ENCODE measurements at regions not wholly inside any gene's neighbourhood (a gene's known extent, or its start where the extent isn't known, plus 50 kb on each side); places are given as distances from the start of the nearest gene placed in this dataset.
"Not testable (repeated sequence)": the region's sequence is repeated elsewhere in the genome, so short reads cannot be mapped to it uniquely, and the experiment has no call there.

GRCh38 chr12:28023156-28023887 is 50.8 kb upstream of the PTHLH start:
- peak; percentile 95 for DNase-seq

DNA sequence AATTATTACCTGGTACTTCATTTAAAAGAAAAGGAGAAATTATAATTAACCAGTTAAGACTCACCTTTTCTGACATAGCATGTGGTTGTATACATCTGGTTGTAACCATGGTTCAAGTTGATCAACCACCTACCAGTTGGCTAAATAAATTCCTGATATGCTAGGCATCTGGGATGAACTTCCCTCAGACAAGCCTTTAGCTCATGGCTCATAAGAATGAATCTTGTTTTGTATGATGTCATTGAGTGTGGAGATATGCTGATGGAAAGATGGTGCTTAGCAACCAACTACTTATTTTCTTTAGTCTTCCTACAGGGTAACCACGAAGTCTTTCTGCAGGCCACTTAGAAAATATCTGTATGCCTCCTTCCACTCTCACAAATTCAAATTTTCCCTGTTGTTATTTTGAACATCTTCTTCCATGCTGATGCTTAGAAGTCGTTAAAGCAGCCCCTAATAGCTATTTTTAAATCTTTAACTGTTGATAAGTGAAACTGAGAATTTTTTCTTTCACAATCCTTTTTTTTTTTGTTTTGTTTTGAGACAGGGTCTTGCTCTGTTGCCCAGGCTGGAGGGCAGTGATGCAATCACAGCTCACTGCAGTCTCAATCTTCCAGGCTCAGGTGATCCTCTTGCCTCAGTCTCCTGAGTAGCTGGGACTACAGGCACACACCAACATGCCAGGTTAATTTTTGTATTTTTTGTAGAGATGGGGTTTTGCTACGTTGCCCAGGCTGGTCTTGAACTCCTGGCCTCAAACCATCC is 51.9 kb upstream of the PTHLH start:
- DNase-seq = peak; percentile 93

DNA sequence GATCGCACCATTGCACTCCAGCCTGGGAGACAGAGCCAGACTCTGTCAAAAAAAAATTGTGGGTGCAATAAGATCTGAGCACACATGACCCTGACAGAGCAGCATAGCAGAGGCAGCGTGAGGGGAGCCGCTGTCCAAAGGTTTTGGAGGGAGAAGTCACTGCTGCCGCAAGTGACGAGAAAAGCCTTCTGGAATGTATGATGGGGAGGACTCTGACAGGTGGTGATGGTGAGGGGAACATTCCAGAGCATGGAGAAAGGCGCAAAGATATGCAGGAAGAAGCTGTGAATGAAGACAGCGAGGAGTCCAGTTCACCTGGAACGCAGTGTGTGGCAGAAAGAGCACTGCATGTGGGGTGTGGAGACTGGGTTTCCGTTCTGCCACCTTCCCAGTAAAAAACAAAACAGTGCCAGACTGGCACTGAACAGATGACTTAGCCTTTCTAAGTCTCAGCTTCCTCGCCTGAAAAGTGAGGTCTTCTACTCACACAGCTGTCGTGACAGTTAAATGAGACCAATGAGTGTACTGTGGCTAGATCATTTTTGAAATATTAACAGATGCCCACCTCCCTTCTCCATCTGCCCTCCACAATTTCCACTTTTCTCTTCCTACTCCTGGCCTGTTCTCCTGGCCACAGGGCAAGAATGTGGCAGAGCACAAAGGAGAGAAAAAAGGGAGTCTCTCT is 53.4 kb upstream of the PTHLH start:
- peak; percentile 5 for DNase-seq

- DNase-seq = peak; percentile 54
Measured at GRCh38 chr12:28026701-28027100, 54.2 kb upstream of the PTHLH start.

GRCh38 chr12:28027328-28027727 is 54.8 kb upstream of the PTHLH start:
- no peak for DNase-seq

DNA sequence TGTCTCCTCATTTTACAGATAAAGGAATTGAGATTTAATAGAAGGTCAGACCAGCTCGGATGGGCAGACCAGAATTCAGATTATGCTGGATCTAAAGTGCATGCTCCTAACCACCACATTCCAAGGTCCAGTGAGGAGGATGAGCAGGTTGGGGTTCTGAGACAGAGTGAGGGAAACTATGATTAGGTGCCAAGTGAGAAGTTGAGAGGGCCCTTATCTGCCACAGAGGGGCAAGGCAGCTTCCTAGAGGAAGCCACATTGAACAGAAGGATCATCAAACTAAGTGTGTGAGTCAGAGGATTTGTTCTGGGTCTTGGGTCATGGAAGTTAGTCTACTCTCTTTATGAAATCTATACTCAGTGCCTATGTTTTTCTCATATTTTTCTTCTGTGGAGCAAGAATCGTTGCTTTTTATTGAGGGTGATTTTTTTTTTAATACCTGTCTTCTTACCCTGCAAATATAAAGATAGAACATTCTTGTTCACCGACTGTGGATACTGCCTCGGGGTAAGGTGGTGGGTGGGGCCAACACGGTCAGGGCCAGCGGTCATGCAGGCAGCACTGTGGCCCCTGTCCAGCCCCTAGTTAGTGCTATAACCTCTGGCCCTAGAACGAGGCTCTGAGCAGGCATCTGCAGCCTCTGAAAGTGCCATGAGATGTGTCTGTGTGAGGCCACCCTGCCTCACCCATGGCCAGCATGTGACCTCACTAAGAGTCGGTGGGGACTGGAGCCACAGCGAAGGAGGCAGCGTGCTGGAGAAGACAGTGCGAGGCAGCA is 55.6 kb upstream of the PTHLH start:
- DNase-seq = peak; percentile 39

DNA sequence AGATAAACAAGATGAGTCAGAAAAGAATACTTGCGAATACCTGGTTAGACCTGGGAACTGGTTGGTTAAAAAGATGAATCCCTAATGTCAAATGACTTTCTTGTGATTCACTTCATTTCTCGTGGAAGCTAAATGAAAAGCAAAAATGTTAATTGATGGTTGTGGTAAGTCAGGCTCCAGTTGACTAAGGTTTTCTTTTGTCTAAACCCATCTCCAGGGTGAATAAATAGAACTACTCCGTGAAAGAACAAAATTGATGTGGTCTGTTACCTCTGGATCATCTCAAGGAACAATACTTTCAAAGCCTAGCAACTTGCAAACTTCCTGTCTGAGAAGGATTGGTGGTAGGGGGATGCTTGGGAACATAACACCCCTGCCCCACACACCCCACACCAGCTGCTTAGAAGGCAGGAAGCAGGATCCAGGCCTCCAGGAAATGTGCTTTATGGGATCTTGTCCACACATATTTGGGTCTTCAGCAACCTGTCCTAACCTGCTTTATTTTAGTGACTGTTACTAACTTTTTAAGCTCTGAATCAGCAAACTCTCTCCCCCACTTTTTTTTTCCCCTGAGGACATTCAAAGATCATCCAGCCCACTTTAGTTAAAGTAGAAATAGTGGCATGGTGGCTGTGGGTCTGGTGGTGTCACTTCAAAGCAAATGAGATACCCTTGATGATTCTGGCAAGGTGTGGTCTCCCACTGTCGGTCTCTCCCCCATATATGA is 60.4 kb upstream of the PTHLH start:
- no peak for DNase-seq

GRCh38 chr12:28033538-28033915 is 61.0 kb upstream of the PTHLH start:
- no peak for DNase-seq

DNA sequence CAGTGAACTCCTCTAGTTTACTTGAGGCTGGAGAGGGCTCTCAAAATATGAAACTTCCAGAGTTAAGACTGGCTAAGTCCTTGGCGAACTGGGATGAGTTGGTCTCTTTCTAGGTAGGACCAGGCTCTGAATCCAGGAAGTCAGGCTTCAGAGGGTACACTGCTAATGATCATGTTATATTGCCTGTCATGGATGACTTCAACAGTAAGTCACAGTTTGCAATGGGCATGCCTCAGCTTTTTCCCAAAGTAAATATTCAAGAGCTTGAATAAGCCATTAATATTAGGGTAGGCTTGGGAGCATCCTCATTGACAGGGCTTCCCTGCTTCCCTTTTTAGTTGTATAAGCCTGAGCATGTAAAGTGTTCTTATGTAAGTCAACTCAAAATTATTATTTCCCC is 61.7 kb upstream of the PTHLH start:
- DNase-seq = no peak

DNA sequence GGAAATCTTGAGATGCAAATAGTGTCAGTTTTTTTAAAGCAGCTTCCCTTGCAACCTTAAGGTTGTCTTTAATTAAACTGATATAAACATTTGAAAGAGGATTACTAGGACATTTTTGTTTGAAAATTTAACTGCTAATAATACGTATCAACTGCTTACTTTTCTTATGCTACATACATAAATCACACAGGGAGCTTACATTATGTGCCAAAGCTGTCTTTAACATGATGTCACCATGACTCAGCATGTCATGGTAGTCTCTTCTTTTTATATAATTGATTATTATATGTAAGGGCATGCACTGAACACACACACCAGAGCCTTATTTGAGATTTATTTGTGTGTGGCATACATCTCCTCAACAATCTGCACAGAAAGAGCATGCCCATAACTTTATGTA is 63.0 kb upstream of the PTHLH start:
- peak; percentile 27 for DNase-seq

DNA sequence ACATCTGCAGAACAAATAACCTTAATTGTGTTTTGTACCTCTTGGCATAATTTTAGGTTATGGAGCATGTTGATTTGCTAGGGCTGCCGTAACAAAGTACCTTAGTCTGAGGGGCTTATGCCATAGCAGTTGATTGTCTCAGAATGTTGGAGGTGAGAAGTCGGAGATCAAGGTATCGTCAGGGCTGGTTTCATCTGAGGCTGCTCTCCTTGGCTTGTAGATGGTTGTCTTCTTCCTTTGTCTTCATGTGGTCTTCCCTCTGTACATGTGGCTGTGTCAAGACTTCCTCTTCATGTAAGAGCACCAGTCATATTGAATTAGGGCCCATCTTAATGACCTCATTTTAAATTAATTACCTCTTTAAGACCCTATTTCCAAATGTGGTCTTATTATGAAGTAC is 64.4 kb upstream of the PTHLH start:
- DNase-seq = no peak

GRCh38 chr12:28040246-28040645 is 67.7 kb upstream of the PTHLH start:
- DNase-seq = no peak

DNA sequence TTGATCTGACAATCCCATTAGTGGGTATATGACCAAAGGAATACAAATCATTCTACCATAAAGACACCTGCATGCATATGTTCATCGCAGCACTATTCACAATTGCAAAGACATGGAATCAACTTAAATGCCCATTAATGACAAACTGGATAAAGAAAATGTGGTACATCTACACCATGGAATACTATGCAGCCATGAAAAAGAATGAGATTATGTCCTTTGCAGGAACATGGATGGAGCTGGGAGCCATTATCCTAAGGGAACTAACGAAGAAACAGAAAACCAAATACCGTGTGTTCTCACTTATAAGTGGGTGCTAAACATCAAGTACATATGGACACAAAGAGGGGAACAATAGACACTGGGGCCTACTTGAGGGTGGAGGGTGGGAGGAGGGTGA is 74.1 kb upstream of the PTHLH start:
- DNase-seq = not testable (repeated sequence)

DNA sequence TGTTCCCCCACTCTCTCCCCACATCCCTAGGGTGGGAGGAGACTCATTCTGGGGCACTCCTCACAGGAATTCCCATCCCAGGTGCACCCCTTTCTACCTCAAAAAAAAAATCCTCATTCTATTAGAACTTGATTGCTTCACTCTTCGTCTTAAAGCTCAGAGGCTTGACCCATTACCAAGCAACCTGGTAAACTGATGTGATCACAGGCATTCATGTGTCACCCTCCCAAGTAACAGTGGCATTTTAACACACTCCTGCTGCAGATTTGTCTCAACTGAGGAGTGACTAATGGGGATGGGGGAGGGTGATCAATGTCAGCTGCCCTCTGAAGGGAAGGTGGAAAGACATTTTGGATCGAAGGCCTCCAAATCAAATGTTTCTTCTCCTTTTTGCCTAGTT is 78.1 kb upstream of the PTHLH start:
- no peak for DNase-seq

DNA sequence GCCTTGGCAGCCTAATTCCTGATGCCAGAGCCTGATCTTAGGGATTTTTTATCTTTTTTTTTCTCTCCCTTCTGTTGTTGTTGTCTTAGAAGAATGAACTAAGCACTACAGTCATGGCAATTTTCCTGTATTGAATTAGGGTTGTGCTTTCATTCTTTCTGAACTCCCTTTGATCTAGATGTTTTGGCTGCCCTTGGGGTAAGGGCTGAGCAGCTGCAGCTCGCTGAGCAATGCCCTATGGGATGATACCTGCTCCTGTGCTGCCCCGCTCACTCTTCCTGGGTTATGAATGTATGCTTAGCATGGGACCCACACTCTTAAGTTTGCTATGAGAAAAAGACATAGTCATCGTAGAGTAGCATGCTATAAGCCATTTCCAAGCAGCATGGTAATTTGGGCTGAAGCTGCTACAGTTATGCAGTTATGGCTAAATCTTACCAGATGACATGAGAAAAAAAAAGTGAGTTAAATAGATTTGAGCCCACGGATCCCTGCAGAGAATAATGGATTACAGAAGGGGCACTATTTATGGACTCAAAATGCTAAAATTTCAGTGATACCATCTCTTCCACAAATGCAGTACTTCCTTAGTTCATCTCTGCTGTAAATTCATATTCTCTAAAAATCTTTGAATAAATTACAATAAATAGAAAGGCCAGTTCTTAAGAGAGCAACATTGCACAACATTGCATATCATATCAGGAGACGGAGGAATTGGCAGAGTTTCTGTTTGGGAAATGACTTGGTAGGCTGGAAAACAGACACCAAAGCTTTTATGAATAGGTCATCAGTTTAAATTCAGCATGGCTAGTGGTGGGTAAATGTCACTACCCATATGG is 79.2 kb upstream of the PTHLH start:
- peak; percentile 8 for DNase-seq

DNA sequence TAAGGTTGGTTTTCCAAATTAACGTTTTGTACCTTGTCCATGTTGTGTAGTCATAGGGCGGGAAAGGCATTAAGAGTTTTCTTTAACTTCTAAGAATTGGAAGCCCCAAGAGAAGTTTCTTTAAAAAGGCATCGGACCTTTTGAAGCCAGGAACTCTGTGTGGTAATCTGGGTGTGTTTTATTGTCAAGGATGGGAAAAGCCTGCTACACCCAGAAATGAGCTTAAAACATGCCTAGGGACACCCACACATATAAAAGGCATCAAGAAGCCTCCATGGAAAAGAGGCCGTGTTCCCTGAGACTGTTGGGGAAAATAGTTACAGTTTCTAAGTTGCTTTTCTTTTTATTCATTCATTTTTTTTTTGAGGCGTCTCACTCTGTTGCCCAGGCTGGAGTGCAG is 81.0 kb upstream of the PTHLH start:
- DNase-seq = no peak

DNA sequence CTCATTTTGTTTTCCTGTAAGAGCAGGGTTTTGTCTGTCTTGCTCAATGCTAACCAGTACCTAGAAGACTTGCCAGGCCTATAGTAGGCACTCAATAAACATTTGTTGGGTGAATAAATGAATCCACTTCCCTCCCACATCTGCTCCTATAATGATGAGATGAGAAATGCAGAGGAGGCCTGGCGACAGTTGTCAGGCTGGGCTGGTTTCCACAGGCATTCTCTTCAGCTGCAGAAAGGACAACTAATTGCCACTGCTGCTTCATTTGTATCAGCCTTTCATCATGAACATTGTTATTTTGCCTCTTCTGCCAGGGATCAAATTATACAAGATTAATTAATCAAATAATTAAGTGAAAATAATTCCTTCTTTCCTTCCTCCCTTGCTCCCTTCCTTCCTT is 82.0 kb upstream of the PTHLH start:
- DNase-seq = no peak

- DNase-seq = no peak
Measured at GRCh38 chr12:28057856-28058615, 85.5 kb upstream of the PTHLH start.

GRCh38 chr12:28059220-28059619 is 86.7 kb upstream of the PTHLH start:
- DNase-seq = no peak

GRCh38 chr12:28059668-28060067 is 87.1 kb upstream of the PTHLH start:
- no peak for DNase-seq

GRCh38 chr12:28060871-28061270 is 88.3 kb upstream of the PTHLH start:
- no peak for DNase-seq
